Gastrocnemius medialis (tissue), 4 donors: ENCODE measurements at regions not wholly inside any gene's neighbourhood (a gene's known extent, or its start where the extent isn't known, plus 50 kb on each side); places are given as distances from the start of the nearest gene placed in this dataset.

Experiments
- ATAC-seq, 2 donors: fragments of 150-250 bp; one replicate each; pipeline ENCODE4 v1.9.1; 2016
- DNase-seq, 2 donors: peaks; one replicate each; pipeline ENCODE4 v3.0.0-alpha.2; 2019
- H3K27ac ChIP-seq, 4 donors: fragments of 200-600 bp; sonication (generic); 1 replicate in 1 of 4; 2 replicates in 3 of 4; pipeline ENCODE4 v1.5.1; 2016 to 2018; ENCODE audit warnings: mild to moderate bottlenecking in 2 of 4, moderate library complexity in 1 of 4
- H3K27me3 ChIP-seq, 3 donors: fragments of 200-600 bp; sonication (generic) in 2 of 3; 1 replicate in 1 of 3; 2 replicates in 2 of 3; pipeline versions ENCODE4 v1.5.1 to v1.6.0; 2016 to 2019; ENCODE audit warnings: mild to moderate bottlenecking in 1 of 3, moderate library complexity in 1 of 3
- H3K36me3 ChIP-seq, 2 donors: fragments of 200-600 bp; sonication (generic) in 1 of 2; one replicate each; pipeline ENCODE4 v1.5.1; 2017 to 2018
- H3K4me1 ChIP-seq, 2 donors: fragments of 200-600 bp; sonication (generic) in 1 of 2; one replicate each; pipeline ENCODE4 v1.5.1; 2016 to 2017; ENCODE audit warnings: mild to moderate bottlenecking in 2 of 2
- H3K4me3 ChIP-seq, 4 donors: fragments of 200-600 bp; sonication (generic) in 3 of 4; 1 replicate in 1 of 4; 2 replicates in 3 of 4; pipeline ENCODE4 v1.5.1; 2016 to 2019; ENCODE audit warnings: mild to moderate bottlenecking in 2 of 4
- H3K9me3 ChIP-seq, 3 donors: fragments of 200-600 bp; sonication (generic) in 2 of 3; 1 replicate in 1 of 3; 2 replicates in 2 of 3; pipeline ENCODE4 v1.5.1; 2016 to 2019
- POLR2A ChIP-seq, 2 donors: fragments of 450-650 bp; IDR thresholded peaks; one replicate each; pipeline ENCODE4 v1.6.1; 2017; ENCODE audit warnings: antibody characterized with exemption in 2 of 2, mild to moderate bottlenecking in 2 of 2, moderate library complexity in 2 of 2
- in situ Hi-C, 4 donors: fragments of 200-750 bp; cut with MboI; loops; one replicate each; pipeline versions ENCODE4 v1.15.0 to v1.8.0; 2017; ENCODE audit warnings: low sequenced_read_pairs in 4 of 4
- intact Hi-C: fragments of 100-400 bp; cut with DNase I; formaldehyde crosslinking; loops from one replicate; pipeline ENCODE4 v1.15.1; 2023; ENCODE audit warnings: low total_unique reads
- TF ChIP-seq, protein P1 (sequence below), 5 experiments: fragments of 450-650 bp in 3 of 5; fragments of 200-600 bp in 2 of 5; sonication (generic) in 2 of 5; IDR thresholded peaks in 4 of 5; conservative IDR thresholded peaks in 1 of 5; 1 replicate in 4 of 5; 2 replicates in 1 of 5; pipeline ENCODE4 v1.5.1; 2016 to 2019; ENCODE audit warnings: antibody characterized with exemption in 5 of 5, mild to moderate bottlenecking in 3 of 5, moderate library complexity in 3 of 5

DNA sequence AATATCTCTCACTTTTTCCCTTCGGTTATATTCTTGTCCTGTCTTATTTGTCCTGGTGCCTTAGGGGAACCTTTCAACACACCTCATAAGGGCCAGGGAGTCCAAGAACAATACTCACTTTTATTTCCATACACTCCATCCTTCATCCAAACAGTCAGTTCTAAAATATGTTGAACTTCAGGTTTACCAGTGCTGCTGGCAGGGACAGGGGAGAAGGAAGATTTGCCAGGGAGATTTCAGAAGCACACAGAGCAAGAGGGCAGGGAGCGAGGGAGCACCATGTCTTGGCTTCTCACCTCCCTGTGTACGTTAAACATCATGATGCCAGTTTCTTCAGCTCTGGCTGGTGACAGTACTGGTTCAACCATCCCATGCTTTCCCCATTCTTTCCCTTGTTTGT lies 631.1 kb upstream of the FAT1 start:
- intact Hi-C loops (no loop called here), in situ Hi-C loops (no loop called here)
- no peaks in the 10 kb centered on the region for H3K36me3 ChIP-seq
- ATAC-seq = no peak
- no peak overlapping the region for H3K27ac ChIP-seq
- no peaks in the 10 kb centered on the region for H3K27me3 ChIP-seq
- no peaks in the 10 kb centered on the region for H3K9me3 ChIP-seq
- no peak overlapping the region for H3K4me3 ChIP-seq
- no peak for TF ChIP-seq POLR2A (IDR thresholded peaks at IDR 0.05)
- TF ChIP-seq, protein P1, sequence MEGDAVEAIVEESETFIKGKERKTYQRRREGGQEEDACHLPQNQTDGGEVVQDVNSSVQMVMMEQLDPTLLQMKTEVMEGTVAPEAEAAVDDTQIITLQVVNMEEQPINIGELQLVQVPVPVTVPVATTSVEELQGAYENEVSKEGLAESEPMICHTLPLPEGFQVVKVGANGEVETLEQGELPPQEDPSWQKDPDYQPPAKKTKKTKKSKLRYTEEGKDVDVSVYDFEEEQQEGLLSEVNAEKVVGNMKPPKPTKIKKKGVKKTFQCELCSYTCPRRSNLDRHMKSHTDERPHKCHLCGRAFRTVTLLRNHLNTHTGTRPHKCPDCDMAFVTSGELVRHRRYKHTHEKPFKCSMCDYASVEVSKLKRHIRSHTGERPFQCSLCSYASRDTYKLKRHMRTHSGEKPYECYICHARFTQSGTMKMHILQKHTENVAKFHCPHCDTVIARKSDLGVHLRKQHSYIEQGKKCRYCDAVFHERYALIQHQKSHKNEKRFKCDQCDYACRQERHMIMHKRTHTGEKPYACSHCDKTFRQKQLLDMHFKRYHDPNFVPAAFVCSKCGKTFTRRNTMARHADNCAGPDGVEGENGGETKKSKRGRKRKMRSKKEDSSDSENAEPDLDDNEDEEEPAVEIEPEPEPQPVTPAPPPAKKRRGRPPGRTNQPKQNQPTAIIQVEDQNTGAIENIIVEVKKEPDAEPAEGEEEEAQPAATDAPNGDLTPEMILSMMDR (IDR thresholded peaks at IDR 0.05 in 4 of 5, conservative IDR thresholded peaks at IDR 0.05 in 1 of 5) = no peak
- no peak for DNase-seq
- no peaks in the 10 kb centered on the region for H3K4me1 ChIP-seq

DNA sequence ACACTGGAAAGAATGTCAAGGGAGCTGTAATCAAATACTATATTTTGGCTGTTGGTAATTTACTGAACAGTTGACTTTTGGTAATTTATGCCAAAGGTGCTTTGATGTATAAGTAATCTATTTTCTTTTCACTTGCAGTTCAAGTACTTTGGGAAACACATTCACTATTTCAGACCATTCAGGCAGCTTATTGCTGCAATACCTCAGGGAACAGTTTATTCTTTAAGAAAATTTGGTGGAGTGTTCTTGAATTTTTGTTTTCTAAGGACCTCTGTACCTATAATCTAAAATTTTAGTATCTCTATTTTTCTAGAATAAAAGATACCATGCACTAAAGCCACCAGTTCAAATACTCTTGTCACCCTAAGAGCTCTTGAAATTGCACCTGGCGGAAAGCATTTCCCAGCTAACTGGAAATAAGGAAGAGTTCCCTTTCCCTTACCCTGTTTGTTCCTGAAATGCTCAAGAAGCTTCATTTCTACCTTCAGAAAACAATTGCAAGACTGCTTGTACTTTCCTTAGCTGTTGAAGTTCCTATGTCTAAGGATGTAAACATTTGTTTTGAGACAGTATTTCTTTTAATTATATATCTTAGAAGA lies 633.5 kb upstream of the FAT1 start:
- no peaks in the 10 kb centered on the region for H3K36me3 ChIP-seq
- H3K4me3 ChIP-seq = no peak overlapping the region
- TF ChIP-seq, protein P1 (IDR thresholded peaks at IDR 0.05 in 4 of 5, conservative IDR thresholded peaks at IDR 0.05 in 1 of 5) = no peak
- TF ChIP-seq POLR2A (IDR thresholded peaks at IDR 0.05) = no peak
- no peak overlapping the region for H3K27ac ChIP-seq
- in situ Hi-C loops (no loop called here), intact Hi-C loops (no loop called here)
- no peaks in the 10 kb centered on the region for H3K9me3 ChIP-seq
- H3K27me3 ChIP-seq = no peaks in the 10 kb centered on the region
- DNase-seq = no peak
- no peaks in the 10 kb centered on the region for H3K4me1 ChIP-seq
- no peak for ATAC-seq

DNA sequence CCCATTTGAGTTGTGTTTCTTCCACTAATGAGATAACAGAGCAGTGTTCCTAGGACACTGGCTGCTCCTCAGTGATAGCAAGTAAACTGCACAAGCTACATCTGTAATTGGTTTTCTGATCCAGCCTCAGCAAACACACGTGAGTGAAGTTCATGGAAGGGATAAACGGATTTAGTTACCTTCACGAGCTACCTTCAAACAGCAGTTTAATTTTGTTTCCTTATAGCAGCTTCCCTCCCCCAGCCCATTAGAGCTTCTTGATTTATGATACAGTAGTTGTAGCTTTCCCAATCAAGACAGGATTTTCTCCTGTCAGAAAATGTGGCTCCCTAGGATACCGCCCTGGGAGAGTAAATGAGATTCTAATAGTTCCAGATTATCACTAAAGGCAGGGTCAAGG lies 634.2 kb upstream of the FAT1 start:
- H3K36me3 ChIP-seq = no peaks in the 10 kb centered on the region
- no peak overlapping the region for H3K27ac ChIP-seq
- H3K4me1 ChIP-seq = no peaks in the 10 kb centered on the region
- ATAC-seq = no peak
- no peak for DNase-seq
- no peaks in the 10 kb centered on the region for H3K27me3 ChIP-seq
- intact Hi-C loops (no loop called here), in situ Hi-C loops (no loop called here)
- TF ChIP-seq, protein P1 (IDR thresholded peaks at IDR 0.05 in 4 of 5, conservative IDR thresholded peaks at IDR 0.05 in 1 of 5) = no peak
- no peak for TF ChIP-seq POLR2A (IDR thresholded peaks at IDR 0.05)
- H3K9me3 ChIP-seq = no peaks in the 10 kb centered on the region
- no peak overlapping the region for H3K4me3 ChIP-seq

DNA sequence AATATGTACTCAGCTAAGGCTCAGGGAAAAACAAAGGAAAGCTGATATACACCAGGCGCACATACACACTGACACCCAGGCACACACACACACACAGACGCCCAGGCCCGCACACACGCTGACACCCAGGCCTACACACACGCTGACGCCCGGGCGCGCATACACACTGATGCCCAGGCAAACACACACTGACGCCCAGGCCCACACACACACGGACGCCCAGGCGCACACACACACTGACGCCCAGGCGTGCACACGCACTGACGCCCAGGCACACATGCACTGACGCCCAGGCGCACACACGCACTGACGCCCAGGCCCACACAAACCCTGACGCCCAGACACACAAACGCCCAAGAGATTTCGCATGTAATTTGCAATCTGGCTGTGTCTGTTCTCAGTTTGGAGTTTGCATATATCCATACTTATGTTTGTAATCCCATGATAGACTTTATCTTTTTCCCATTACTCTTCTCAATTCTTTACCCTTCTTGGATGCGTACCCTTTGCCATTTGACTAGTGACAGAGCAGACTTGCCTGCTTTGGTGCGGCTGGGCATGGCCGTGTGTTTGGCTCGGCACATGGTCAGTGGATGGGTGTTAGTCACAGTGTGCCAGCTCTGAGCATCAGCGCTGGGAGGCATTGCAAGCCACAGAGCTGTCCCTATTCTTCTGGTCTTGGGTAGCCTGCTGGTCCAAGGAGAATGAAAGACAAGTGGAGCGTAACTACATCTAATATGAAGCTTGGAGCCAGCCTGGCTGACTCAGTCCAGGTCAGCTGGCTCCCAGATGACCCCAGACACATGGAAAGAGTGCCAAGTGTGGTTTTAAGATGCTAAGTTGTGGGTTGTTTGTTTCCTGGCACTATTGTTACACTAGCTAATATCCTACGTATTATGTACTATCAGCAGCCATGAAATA lies 632.4 kb upstream of the ZFP42 start:
- H3K4me1 ChIP-seq = no peaks in the 10 kb centered on the region
- intact Hi-C loops = no loop called here
- ATAC-seq (no peak), DNase-seq (no peak)
- no peaks in the 10 kb centered on the region for H3K36me3 ChIP-seq
- H3K9me3 ChIP-seq = no peaks in the 10 kb centered on the region
- H3K4me3 ChIP-seq = no peak overlapping the region
- in situ Hi-C loops = no loop called here
- H3K27ac ChIP-seq = no peak overlapping the region
- no peaks in the 10 kb centered on the region for H3K27me3 ChIP-seq
- TF ChIP-seq, protein P1 (IDR thresholded peaks at IDR 0.05 in 4 of 5, conservative IDR thresholded peaks at IDR 0.05 in 1 of 5) = no peak
- no peak for TF ChIP-seq POLR2A (IDR thresholded peaks at IDR 0.05)
